Neural cell (in vitro differentiated cells): ENCODE measurements at regions not wholly inside any gene's neighbourhood (a gene's known extent, or its start where the extent isn't known, plus 50 kb on each side); places are given as distances from the start of the nearest gene placed in this dataset.

Experiments used
- H2AFZ ChIP-seq: fragments of 200-600, 300-800 bp; sonication (generic), shearing (Covaris generic); 2 replicates; pipeline ENCODE4 v1.6.0; 2014; ENCODE audit warnings: low read depth, mild to moderate bottlenecking, antibody characterized with exemption, low read length, moderate library complexity
- H3F3A ChIP-seq: fragments of 200-600 bp; shearing (Covaris generic); 2 replicates; pipeline ENCODE4 v1.6.1; 2016; ENCODE audit warnings: mild to moderate bottlenecking, moderate library complexity, mixed read lengths, antibody characterized with exemption, low read length; ENCODE audit not compliant: insufficient read depth, poor library complexity, severe bottlenecking
- H3K27ac ChIP-seq: fragments of 200-600, 300-800 bp; sonication (generic), shearing (Covaris generic); 2 replicates; pipeline ENCODE4 v1.5.1; 2014; ENCODE audit warnings: mild to moderate bottlenecking, low read length, moderate library complexity
- H3K27me3 ChIP-seq: fragments of 300-800, 200-600 bp; sonication (generic), shearing (Covaris generic); 2 replicates; pipeline ENCODE4 v1.6.0; 2014; ENCODE audit warnings: mild to moderate bottlenecking, low read depth, low read length, moderate library complexity; ENCODE audit not compliant: insufficient read depth
- H3K36me3 ChIP-seq: fragments of 300-800, 200-600 bp; sonication (generic), shearing (Covaris generic); 2 replicates; pipeline ENCODE4 v1.5.1; 2014; ENCODE audit warnings: mild to moderate bottlenecking, antibody characterized with exemption, low read length, moderate library complexity; ENCODE audit not compliant: insufficient read depth
- H3K4me2 ChIP-seq: fragments of 300-800, 200-600 bp; sonication (generic), shearing (Covaris generic); 2 replicates; pipeline ENCODE4 v1.6.0; 2014; ENCODE audit warnings: mild to moderate bottlenecking, low read length
- H3K4me3 ChIP-seq: fragments of 300-800, 200-600 bp; sonication (generic), shearing (Covaris generic); 2 replicates; pipeline ENCODE4 v1.5.1; 2014; ENCODE audit warnings: mild to moderate bottlenecking, low read length, moderate library complexity
- H3K79me2 ChIP-seq: fragments of 200-600 bp; shearing (Covaris generic); replicated peaks from 2 replicates; pipeline ENCODE4 v1.6.0; 2014; ENCODE audit warnings: mild to moderate bottlenecking, low read length, moderate library complexity; ENCODE audit not compliant: insufficient read depth
- H3K9ac ChIP-seq: fragments of 300-800, 200-600 bp; sonication (generic), shearing (Covaris generic); 2 replicates; pipeline ENCODE4 v1.6.1; 2016; ENCODE audit warnings: mild to moderate bottlenecking, low read length, mixed read lengths
- H3K9me2 ChIP-seq: fragments of 200-600 bp; shearing (Covaris generic); 2 replicates; pipeline ENCODE4 v1.6.1; 2016; ENCODE audit warnings: mild to moderate bottlenecking, low read length, mixed read lengths; ENCODE audit not compliant: insufficient read depth
- H3K9me3 ChIP-seq: fragments of 200-600, 300-800 bp; sonication (generic), shearing (Covaris generic); 2 replicates; pipeline ENCODE4 v1.6.1; 2016; ENCODE audit warnings: mild to moderate bottlenecking, mixed run types, low read length, moderate library complexity, mixed read lengths
- H4K20me1 ChIP-seq: fragments of 200-600 bp; shearing (Covaris generic); 2 replicates; pipeline ENCODE4 v1.6.1; 2016; ENCODE audit warnings: mild to moderate bottlenecking, mixed run types; ENCODE audit not compliant: insufficient read depth
- CTCF ChIP-seq: fragments of 450-650 bp; IDR thresholded peaks from 2 replicates; pipeline ENCODE4 v1.5.1; 2014; ENCODE audit warnings: antibody characterized with exemption, mild to moderate bottlenecking, moderate library complexity; ENCODE audit not compliant: poor library complexity, severe bottlenecking
- EP300 ChIP-seq: fragments of 450-650 bp; conservative IDR thresholded peaks from 2 replicates; pipeline ENCODE4 v1.6.1; 2014; ENCODE audit warnings: antibody characterized with exemption, mild to moderate bottlenecking, moderate library complexity; ENCODE audit not compliant: poor library complexity, severe bottlenecking
- EZH2 ChIP-seq: fragments of 200-600, 300-800 bp; shearing (Covaris generic), sonication (generic); IDR thresholded peaks from 2 replicates; pipeline ENCODE4 v1.6.1; 2014; ENCODE audit warnings: antibody characterized with exemption, low read length, borderline replicate concordance, mild to moderate bottlenecking; ENCODE audit not compliant: insufficient read depth, poor library complexity, severe bottlenecking
- MXI1 ChIP-seq: fragments of 450-650 bp; conservative IDR thresholded peaks from 2 replicates; pipeline ENCODE4 v1.6.1; 2014; ENCODE audit warnings: antibody characterized with exemption, mild to moderate bottlenecking; ENCODE audit not compliant: poor library complexity, severe bottlenecking
- POLR2AphosphoS5 ChIP-seq: IDR thresholded peaks from 2 replicates; pipeline ENCODE4 v1.6.1; 2012
- RAD21 ChIP-seq: fragments of 450-650 bp; conservative IDR thresholded peaks from 2 replicates; pipeline ENCODE4 v1.6.1; 2014; ENCODE audit warnings: antibody characterized with exemption, mild to moderate bottlenecking, moderate library complexity
- REST ChIP-seq: IDR thresholded peaks from 2 replicates; pipeline ENCODE4 v1.6.1; 2012; ENCODE audit warnings: borderline replicate concordance
- SMC3 ChIP-seq: fragments of 450-650 bp; conservative IDR thresholded peaks from 2 replicates; pipeline ENCODE4 v1.6.1; 2014; ENCODE audit warnings: antibody characterized with exemption, mild to moderate bottlenecking, moderate library complexity; ENCODE audit not compliant: poor library complexity
- TAF1 ChIP-seq: IDR thresholded peaks from 2 replicates; pipeline ENCODE4 v1.6.1; 2012; ENCODE audit warnings: low read depth

- Histone ChIP-seq H3K27me3 (no peaks in the 10 kb centered on the region), H4K20me1 (no peaks in the 10 kb centered on the region), H3K79me2 (no peaks in the 10 kb centered on the region), H2AFZ (no peak overlapping the region), H3K4me2 (no peak overlapping the region), H3K9me2 (no peaks in the 10 kb centered on the region), H3K9ac (no peak overlapping the region), H3K27ac (no peak overlapping the region), H3F3A (no peaks in the 10 kb centered on the region), H3K36me3 (no peaks in the 10 kb centered on the region), H3K4me3 (no peak overlapping the region), H3K9me3 (no peaks in the 10 kb centered on the region)
- TF ChIP-seq POLR2AphosphoS5 (no peak), SMC3 (no peak), EP300 (no peak), MXI1 (no peak), TAF1 (no peak), REST (no peak), EZH2 (no peak), RAD21 (no peak), CTCF (no peak)
Measured at GRCh38 chr3:71956716-71957115, 171.8 kb upstream of the PROK2 start.

GRCh38 chr3:71956069-71956340 is 171.1 kb upstream of the PROK2 start:
- H3K27ac ChIP-seq, result no peak overlapping the region
- no peaks in the 10 kb centered on the region for H3K36me3 ChIP-seq
- H3K4me2 ChIP-seq, result no peak overlapping the region
- no peak overlapping the region for H3K9ac ChIP-seq
- H4K20me1 ChIP-seq, result no peaks in the 10 kb centered on the region
- H3K79me2 ChIP-seq, result no peaks in the 10 kb centered on the region
- no peaks in the 10 kb centered on the region for H3K9me3 ChIP-seq
- TF ChIP-seq POLR2AphosphoS5, result no peak
- TF ChIP-seq RAD21, result no peak
- TF ChIP-seq CTCF, result no peak
- TF ChIP-seq SMC3, result no peak
- TF ChIP-seq REST, result no peak
- no peak for TF ChIP-seq EP300
- TF ChIP-seq EZH2, result no peak
- TF ChIP-seq MXI1, result no peak
- no peak for TF ChIP-seq TAF1
- no peak overlapping the region for H2AFZ ChIP-seq
- no peak overlapping the region for H3K4me3 ChIP-seq
- H3K27me3 ChIP-seq, result no peaks in the 10 kb centered on the region
- H3F3A ChIP-seq, result no peaks in the 10 kb centered on the region
- H3K9me2 ChIP-seq, result no peaks in the 10 kb centered on the region
